ENCODE measurements at regions not wholly inside any gene's neighbourhood (a gene's known extent, or its start where the extent isn't known, plus 50 kb on each side); places are given as distances from the start of the nearest gene placed in this dataset.
"Not testable (repeated sequence)": the region's sequence is repeated elsewhere in the genome, so short reads cannot be mapped to it uniquely, and the experiment has no call there.

- TF ChIP-seq STAT6 (CRISPR knock-in tag; IDR thresholded peaks at IDR 0.05; ENCODE audit: borderline replicate concordance) = no peak
- TF ChIP-seq MTF2 (CRISPR knock-in tag; IDR thresholded peaks at IDR 0.05; ENCODE audit: borderline replicate concordance) = no peak
- no peak for TF ChIP-seq ZNF577 (CRISPR knock-in tag; IDR thresholded peaks at IDR 0.05; ENCODE audit: borderline replicate concordance, low read depth)
- no peak for TF ChIP-seq TGIF2 (CRISPR knock-in tag; IDR thresholded peaks at IDR 0.05)
These were observed 149.7 kb upstream of the ATP2B2 start (continued) for GRCh38 chr3:10655105-10655504.

GRCh38 chr3:10657339-10657738, 152.0 kb upstream of the ATP2B2 start:
- H2AFZ ChIP-seq (ENCODE audit: low read length); H3K27me3 ChIP-seq (ENCODE audit: control insufficient read depth in 1 of 2, insufficient read depth in 2 of 2, low read length in 2 of 2); H3K4me2 ChIP-seq (ENCODE audit: low read depth, low read length); DNase-seq (ENCODE audit: low spot score); H3K27ac ChIP-seq (ENCODE audit: extremely low read length, insufficient read depth, low read length); H3K4me1 ChIP-seq (ENCODE audit: insufficient read depth, low read length); in situ Hi-C loops (cut with HindIII; ENCODE audit: extremely low pct_ligation_motif_present, low pct_unique_long_range_greater_than_20kb); H3K9ac ChIP-seq (ENCODE audit: insufficient read depth, low read depth, low read length); H4K20me1 ChIP-seq (ENCODE audit: insufficient read depth, low read length); intact Hi-C loops (cut with micrococcal nuclease; ENCODE audit: unreplicated experiment); H3K4me3 ChIP-seq (replicated peaks in 1 of 3; ENCODE audit: insufficient read depth in 1 of 3, low read depth in 2 of 3, low read length in 3 of 3); POLR2A ChIA-PET; H3K79me2 ChIP-seq (ENCODE audit: insufficient read depth, low read length); H3K9me3 ChIP-seq (ENCODE audit: low read length); CTCF ChIA-PET (ENCODE audit: low intra/inter-chr PET ratio, low total read pairs); H3K36me3 ChIP-seq (replicated peaks in 1 of 2; ENCODE audit: control insufficient read depth in 1 of 2, insufficient read depth in 2 of 2, low read length in 2 of 2); ATAC-seq; FAIRE-seq; BruUV-seq (replicated peaks): not testable (repeated sequence)
- WGBS (ENCODE audit: low lambda C conversion rate) = no CpG with 5 or more reads among the region's 5 CpGs

- ATAC-seq = no peak
- no CpG with 5 or more reads among the region's 1 CpG for WGBS (ENCODE audit: low lambda C conversion rate)
- Histone ChIP-seq H3K4me3 (replicated peaks in 1 of 3; ENCODE audit: insufficient read depth in 1 of 3, low read depth in 2 of 3, low read length in 3 of 3) (no peak overlapping the region), H3K36me3 (replicated peaks in 1 of 2; ENCODE audit: control insufficient read depth in 1 of 2, insufficient read depth in 2 of 2, low read length in 2 of 2) (no peaks in the 10 kb centered on the region), H3K27me3 (ENCODE audit: control insufficient read depth in 1 of 2, insufficient read depth in 2 of 2, low read length in 2 of 2) (peaks cover 1 to 21% of the 10 kb centered on the region in 2 experiments; a peak in 4 of 5 replicates), H3K27ac (ENCODE audit: extremely low read length, insufficient read depth, low read length) (no peak overlapping the region), H3K4me2 (ENCODE audit: low read depth, low read length) (no peak overlapping the region), H3K9me3 (ENCODE audit: low read length) (no peaks in the 10 kb centered on the region), H3K79me2 (ENCODE audit: insufficient read depth, low read length) (no peaks in the 10 kb centered on the region), H4K20me1 (ENCODE audit: insufficient read depth, low read length) (no peaks in the 10 kb centered on the region), H3K9ac (ENCODE audit: insufficient read depth, low read depth, low read length) (no peak overlapping the region), H2AFZ (ENCODE audit: low read length) (no peak overlapping the region), H3K4me1 (ENCODE audit: insufficient read depth, low read length) (peaks cover 14% of the 10 kb centered on the region)
- BruUV-seq (replicated peaks) = no TSS peak
- in situ Hi-C loops (cut with HindIII; ENCODE audit: extremely low pct_ligation_motif_present, low pct_unique_long_range_greater_than_20kb) = no loop called here
- intact Hi-C loops (cut with micrococcal nuclease; ENCODE audit: unreplicated experiment) = no loop called here
- no peak for FAIRE-seq
- CTCF ChIA-PET (ENCODE audit: low intra/inter-chr PET ratio, low total read pairs) = no interaction called here
- POLR2A ChIA-PET = no interaction called here
- no peak for DNase-seq (ENCODE audit: low spot score)
- TF ChIP-seq NFRKB (IDR thresholded peaks at IDR 0.05) = no peak
- TF ChIP-seq THAP8 (CRISPR knock-in tag; IDR thresholded peaks at IDR 0.05; ENCODE audit: borderline replicate concordance) = no peak
- no peak for TF ChIP-seq ZSCAN21 (CRISPR knock-in tag; IDR thresholded peaks at IDR 0.05; ENCODE audit: borderline replicate concordance)
- TF ChIP-seq ZNF251 (CRISPR knock-in tag; IDR thresholded peaks at IDR 0.05) = no peak
- TF ChIP-seq ASH2L (IDR thresholded peaks at IDR 0.05; ENCODE audit: insufficient read length, low read depth, low read length) = no peak
- no peak for TF ChIP-seq NPAS2 (CRISPR knock-in tag; IDR thresholded peaks at IDR 0.05; ENCODE audit: borderline replicate concordance)
- no peak for TF ChIP-seq TEAD3 (CRISPR knock-in tag; optimal IDR thresholded peaks at IDR 0.05; ENCODE audit: borderline replicate concordance)
- TF ChIP-seq MXD1 (CRISPR knock-in tag; IDR thresholded peaks at IDR 0.05) = no peak
- TF ChIP-seq RFX1 (IDR thresholded peaks at IDR 0.05) = no peak
- no peak for TF ChIP-seq TBL1XR1 (IDR thresholded peaks at IDR 0.05; ENCODE audit: borderline replicate concordance, low read length, partially characterized antibody)
These were observed 150.4 kb upstream of the SLC6A11 start for GRCh38 chr3:10665592-10665991.

Measured in HepG2 (cell line).